Subcutaneous abdominal adipose tissue (tissue), 5 donors: ENCODE measurements at regions not wholly inside any gene's neighbourhood (a gene's known extent, or its start where the extent isn't known, plus 50 kb on each side); places are given as distances from the start of the nearest gene placed in this dataset.

Experiments used
- H3K27ac ChIP-seq: one replicate; pipeline ENCODE4 v1.7.0; 2013; ENCODE audit warnings: low read depth, mild to moderate bottlenecking, inconsistent platforms, low read length, moderate library complexity
- H3K27me3 ChIP-seq, 5 donors: one replicate each; pipeline ENCODE4 v1.7.0; 2013; ENCODE audit warnings: low read length in 5 of 5, inconsistent platforms in 1 of 5; ENCODE audit not compliant: control insufficient read depth in 5 of 5, insufficient read depth in 4 of 5
- H3K36me3 ChIP-seq, 5 donors: one replicate each; pipeline ENCODE4 v1.7.0; 2013; ENCODE audit warnings: low read length in 5 of 5; ENCODE audit not compliant: control insufficient read depth in 5 of 5, insufficient read depth in 5 of 5
- H3K4me1 ChIP-seq, 5 donors: one replicate each; pipeline ENCODE4 v1.7.0; 2013; ENCODE audit warnings: low read length in 5 of 5, mild to moderate bottlenecking in 3 of 5, moderate library complexity in 1 of 5; ENCODE audit not compliant: control insufficient read depth in 5 of 5, insufficient read depth in 5 of 5
- H3K4me3 ChIP-seq, 5 donors: one replicate each; pipeline ENCODE4 v1.7.0; 2013; ENCODE audit warnings: low read length in 5 of 5, low read depth in 1 of 5
- H3K9ac ChIP-seq, 5 donors: one replicate each; pipeline ENCODE4 v1.7.0; 2013; ENCODE audit warnings: low read length in 5 of 5, mild to moderate bottlenecking in 4 of 5, moderate library complexity in 3 of 5
- H3K9me3 ChIP-seq, 5 donors: one replicate each; pipeline ENCODE4 v1.7.0; 2013; ENCODE audit warnings: low read length in 5 of 5; ENCODE audit not compliant: control insufficient read depth in 5 of 5
- donor health status: healthy.
- donor health status: healthy.
- donor health status: healthy.
- donor health status: healthy.
- donor health status: healthy.

GRCh38 chr2:191571163-191571769, 106.7 kb upstream of the NABP1 start:
- Histone ChIP-seq H3K4me3 (peak overlapping the region; percentile 16 to 51 (median 34)), H3K27me3 (no peaks in the 10 kb centered on the region), H3K4me1 (peaks cover 0 to 15% (median 4%) of the 10 kb centered on the region in 5 donors), H3K9me3 (no peaks in the 10 kb centered on the region), H3K27ac (peak overlapping the region; percentile 19), H3K36me3 (no peaks in the 10 kb centered on the region), H3K9ac (peak overlapping the region in 3 of 5 donors; percentile 48 to 67 (median 52))

- Histone ChIP-seq H3K9ac (no peak overlapping the region), H3K4me1 (peaks cover 0 to 5% (median 0%) of the 10 kb centered on the region in 5 donors), H3K4me3 (no peak overlapping the region), H3K9me3 (no peaks in the 10 kb centered on the region), H3K27me3 (no peaks in the 10 kb centered on the region), H3K36me3 (no peaks in the 10 kb centered on the region), H3K27ac (no peak overlapping the region)
Measured at GRCh38 chr2:191572319-191572718, 105.6 kb upstream of the NABP1 start.

- no peaks in the 10 kb centered on the region for H3K9me3 ChIP-seq
- H3K27me3 ChIP-seq = no peaks in the 10 kb centered on the region
- H3K4me3 ChIP-seq = no peak overlapping the region
- H3K27ac ChIP-seq = no peak overlapping the region
- H3K4me1 ChIP-seq = peaks cover 0 to 5% (median 0%) of the 10 kb centered on the region in 5 donors
- H3K36me3 ChIP-seq = no peaks in the 10 kb centered on the region
- H3K9ac ChIP-seq = no peak overlapping the region
Measured at GRCh38 chr2:191573216-191573615, 104.7 kb upstream of the NABP1 start.

GRCh38 chr2:191574232-191574631, 103.7 kb upstream of the NABP1 start:
- H3K9me3 ChIP-seq = no peaks in the 10 kb centered on the region
- no peaks in the 10 kb centered on the region for H3K36me3 ChIP-seq
- H3K27ac ChIP-seq = no peak overlapping the region
- H3K4me1 ChIP-seq = peaks cover 0 to 5% (median 0%) of the 10 kb centered on the region in 5 donors
- H3K27me3 ChIP-seq = no peaks in the 10 kb centered on the region
- H3K4me3 ChIP-seq = no peak overlapping the region
- no peak overlapping the region for H3K9ac ChIP-seq

- H3K27me3 ChIP-seq = no peaks in the 10 kb centered on the region
- H3K36me3 ChIP-seq = no peaks in the 10 kb centered on the region
- H3K4me1 ChIP-seq = peaks cover 4 to 6% (median 4%) of the 10 kb centered on the region in 5 donors
- H3K9ac ChIP-seq = no peak overlapping the region
- no peaks in the 10 kb centered on the region for H3K9me3 ChIP-seq
- H3K27ac ChIP-seq = no peak overlapping the region
- no peak overlapping the region for H3K4me3 ChIP-seq
Measured at GRCh38 chr2:191577605-191578004, 100.3 kb upstream of the NABP1 start.

- Histone ChIP-seq H3K4me3 (no peak overlapping the region), H3K36me3 (no peaks in the 10 kb centered on the region), H3K27ac (no peak overlapping the region), H3K4me1 (peaks cover 4 to 9% (median 6%) of the 10 kb centered on the region in 5 donors), H3K27me3 (no peaks in the 10 kb centered on the region), H3K9ac (no peak overlapping the region), H3K9me3 (no peaks in the 10 kb centered on the region)
Measured at GRCh38 chr2:191578031-191578430, 99.9 kb upstream of the NABP1 start.

GRCh38 chr2:191580581-191580980, 97.4 kb upstream of the NABP1 start:
- H3K4me3 ChIP-seq = no peak overlapping the region
- no peaks in the 10 kb centered on the region for H3K27me3 ChIP-seq
- H3K9ac ChIP-seq = no peak overlapping the region
- no peak overlapping the region for H3K27ac ChIP-seq
- H3K9me3 ChIP-seq = no peaks in the 10 kb centered on the region
- H3K4me1 ChIP-seq = peaks cover 2 to 9% (median 6%) of the 10 kb centered on the region in 5 donors
- no peaks in the 10 kb centered on the region for H3K36me3 ChIP-seq

GRCh38 chr2:191581003-191581402, 96.9 kb upstream of the NABP1 start:
- H3K4me3 ChIP-seq = no peak overlapping the region
- H3K36me3 ChIP-seq = no peaks in the 10 kb centered on the region
- no peak overlapping the region for H3K9ac ChIP-seq
- no peaks in the 10 kb centered on the region for H3K9me3 ChIP-seq
- no peaks in the 10 kb centered on the region for H3K27me3 ChIP-seq
- H3K4me1 ChIP-seq = peaks cover 2 to 9% (median 6%) of the 10 kb centered on the region in 5 donors
- H3K27ac ChIP-seq = no peak overlapping the region

- H3K9ac ChIP-seq = no peak overlapping the region
- no peaks in the 10 kb centered on the region for H3K36me3 ChIP-seq
- H3K4me1 ChIP-seq = peaks cover 2 to 9% (median 6%) of the 10 kb centered on the region in 5 donors
- H3K27me3 ChIP-seq = no peaks in the 10 kb centered on the region
- H3K27ac ChIP-seq = peak overlapping the region; percentile 48
- H3K9me3 ChIP-seq = no peaks in the 10 kb centered on the region
- no peak overlapping the region for H3K4me3 ChIP-seq
Measured at GRCh38 chr2:191582355-191582754, 95.6 kb upstream of the NABP1 start.

- Histone ChIP-seq H3K4me1 (no peaks in the 10 kb centered on the region), H3K4me3 (no peak overlapping the region), H3K36me3 (no peaks in the 10 kb centered on the region), H3K27ac (no peak overlapping the region), H3K9ac (no peak overlapping the region), H3K27me3 (no peaks in the 10 kb centered on the region), H3K9me3 (peaks cover 0 to 5% (median 0%) of the 10 kb centered on the region in 5 donors)
Measured at GRCh38 chr2:191591025-191591424, 86.9 kb upstream of the NABP1 start.
